GM21447 (cell line): ENCODE measurements at regions not wholly inside any gene's neighbourhood (a gene's known extent, or its start where the extent isn't known, plus 50 kb on each side); places are given as distances from the start of the nearest gene placed in this dataset.

Source experiments
- ATAC-seq: cut with Tn5 transposase; IDR thresholded peaks from one replicate; pipeline ENCODE4 v1.9.1; 2021; ENCODE audit not compliant: unreplicated experiment

DNA sequence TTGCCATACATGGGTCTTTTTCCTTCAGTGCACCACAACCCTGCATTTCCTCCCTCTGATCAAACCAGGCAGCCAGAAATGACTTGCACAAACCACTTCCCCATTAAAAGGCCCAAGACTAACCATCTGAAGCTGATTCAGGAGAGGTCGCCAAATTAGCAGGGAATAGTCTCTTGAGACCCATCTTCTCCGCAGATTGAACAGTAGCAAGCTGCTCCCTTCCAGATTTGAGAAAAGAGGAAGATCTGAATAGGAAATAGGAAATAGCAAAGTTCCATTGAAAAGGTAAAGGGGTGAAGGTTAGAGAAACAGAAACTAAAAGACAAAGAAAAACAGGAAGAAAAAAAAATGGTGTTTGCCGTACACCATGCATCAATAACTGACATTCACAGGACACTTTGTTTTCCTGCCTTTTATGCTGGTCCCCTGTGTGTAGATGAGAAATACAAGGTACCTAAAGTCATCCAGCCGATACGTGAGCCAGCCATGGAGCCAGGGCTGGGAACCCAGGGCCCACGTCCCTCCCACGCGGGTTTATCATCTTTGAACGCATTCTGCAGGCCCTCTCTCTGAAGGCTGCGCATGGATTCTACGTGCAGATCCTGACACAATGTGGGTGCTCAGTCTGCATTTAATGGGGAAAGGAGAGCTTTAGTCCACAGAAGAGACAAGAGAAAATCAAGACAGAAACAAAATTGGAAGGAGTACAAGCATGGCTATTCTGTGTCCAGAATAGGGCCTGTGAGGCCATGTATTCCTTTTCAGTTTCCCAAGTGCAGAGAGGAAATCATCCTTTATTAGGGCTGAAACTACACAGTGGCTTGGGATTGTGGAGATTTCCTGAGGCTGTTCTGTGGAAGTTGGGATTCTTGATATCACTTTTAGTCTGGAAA, 268.4 kb upstream of the NPVF start:
- peak; percentile 83 for ATAC-seq

DNA sequence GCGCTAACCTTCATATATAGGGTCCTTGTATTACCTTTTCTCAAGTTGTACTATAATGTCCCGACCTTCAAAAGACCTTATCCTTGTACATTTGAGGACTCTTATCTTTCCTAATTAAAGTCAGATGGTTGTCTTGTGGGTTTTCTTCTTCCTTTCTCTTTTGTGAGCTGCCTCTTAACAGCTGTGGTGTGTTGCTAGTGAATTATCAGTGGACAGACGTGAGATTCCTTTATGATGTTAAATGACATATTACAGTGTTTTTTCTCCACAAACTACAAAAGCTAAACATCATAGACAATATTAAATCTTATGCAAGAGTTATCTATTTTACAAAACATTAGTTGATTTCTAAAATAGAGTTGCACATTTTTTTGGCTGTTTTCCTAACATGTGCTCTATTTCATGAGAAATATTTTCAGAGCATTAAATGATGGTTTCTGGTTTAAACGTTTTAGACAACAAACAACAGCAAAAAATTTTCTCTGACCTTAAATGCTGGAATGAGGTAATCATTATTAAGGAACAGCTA, 272.2 kb upstream of the NPVF start:
- no peak for ATAC-seq

DNA sequence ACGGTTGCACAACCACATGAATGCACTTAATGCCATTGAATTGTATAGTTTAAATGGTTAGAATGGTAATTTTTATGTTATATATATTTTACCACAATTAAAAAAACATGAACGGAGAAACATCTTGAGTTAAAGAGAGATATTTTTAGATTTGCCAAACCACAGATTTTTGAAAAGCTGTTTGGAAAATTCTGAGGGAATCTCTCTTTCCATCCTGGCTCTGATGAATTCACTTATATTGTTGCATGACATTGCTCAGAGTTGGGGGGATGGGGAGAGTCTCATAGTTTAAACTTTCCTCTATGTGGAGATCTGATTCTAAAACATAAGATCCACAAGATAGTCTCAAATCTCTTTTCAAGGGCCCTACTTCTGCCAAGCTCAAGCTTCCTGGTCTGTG, 275.0 kb upstream of the NPVF start:
- no peak for ATAC-seq

DNA sequence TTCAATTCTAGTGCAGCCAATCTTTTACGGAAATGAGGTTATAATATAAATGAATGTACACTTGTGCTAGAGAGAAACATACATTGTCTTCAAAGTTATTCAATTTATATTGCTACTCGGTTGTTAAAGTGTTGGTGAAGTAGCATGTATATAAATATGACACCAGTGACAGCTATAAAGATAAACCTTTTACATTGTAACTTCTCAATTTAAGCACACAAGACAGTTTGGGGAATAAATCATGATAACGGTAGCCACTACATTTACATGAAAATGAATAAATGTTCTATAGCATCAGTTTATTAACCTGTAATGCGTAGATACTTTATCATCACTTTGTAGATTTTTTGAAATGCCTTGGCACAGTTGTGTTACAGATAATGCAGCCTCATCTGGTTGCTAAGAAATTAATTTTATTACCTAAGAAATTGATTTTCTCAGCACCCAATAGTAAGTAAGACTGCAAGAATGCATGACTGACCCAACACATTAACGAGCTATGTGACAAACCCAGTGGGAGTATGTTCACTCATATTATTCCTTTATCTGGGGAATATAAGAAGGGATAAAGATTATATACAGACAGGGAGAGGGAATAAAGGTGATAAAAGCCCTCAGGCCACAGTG, 283.9 kb upstream of the NPVF start:
- no peak for ATAC-seq

DNA sequence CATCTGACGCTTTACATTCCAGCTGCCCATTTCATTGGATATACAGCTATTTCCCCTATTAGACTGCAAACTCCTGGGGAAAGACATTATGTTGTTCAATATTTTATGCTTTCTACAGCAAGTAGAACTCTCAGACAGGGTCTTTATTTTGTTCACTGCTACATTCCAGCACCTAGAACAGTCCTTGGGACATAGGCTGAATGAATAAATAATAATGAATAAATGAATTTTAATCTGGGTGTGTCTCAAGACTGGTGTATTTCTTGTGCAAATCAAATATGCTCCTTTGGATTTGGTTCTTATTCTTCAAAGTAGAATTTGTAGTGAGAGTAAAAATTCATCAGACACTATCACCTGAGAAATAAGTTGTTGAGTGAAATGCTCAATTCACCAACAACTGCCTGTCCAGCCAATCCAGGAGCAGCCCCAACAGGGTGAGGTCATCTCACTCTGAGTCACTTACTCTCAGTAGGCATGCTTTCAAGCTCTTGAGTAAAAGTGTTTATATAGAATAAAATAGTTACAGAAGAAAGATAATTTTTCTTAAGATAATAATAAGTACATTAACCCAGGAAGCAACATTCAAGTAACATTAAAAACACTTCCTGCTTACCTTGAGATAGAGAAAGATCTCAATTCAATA, 287.5 kb upstream of the NPVF start:
- no peak for ATAC-seq

DNA sequence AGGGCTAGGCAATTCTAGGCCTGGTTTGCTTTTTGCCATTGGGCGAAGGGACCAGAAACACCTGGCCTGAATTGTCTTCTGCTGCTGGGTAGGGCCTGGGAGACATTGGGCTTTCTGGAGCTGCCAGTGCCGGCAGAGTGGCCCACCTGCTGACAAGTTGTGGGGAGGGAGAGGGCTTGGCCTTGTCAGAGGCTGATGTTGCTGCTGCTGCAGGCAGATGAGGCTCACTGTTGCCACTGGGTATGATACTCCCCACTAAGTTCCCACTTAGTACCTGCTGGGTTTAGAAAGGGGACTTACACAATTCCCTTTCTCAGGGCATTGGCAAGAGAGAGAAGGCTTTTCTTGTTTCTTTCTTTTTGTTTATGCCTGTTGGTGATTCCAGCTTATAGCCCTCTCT, 289.6 kb upstream of the NPVF start:
- ATAC-seq: no peak

DNA sequence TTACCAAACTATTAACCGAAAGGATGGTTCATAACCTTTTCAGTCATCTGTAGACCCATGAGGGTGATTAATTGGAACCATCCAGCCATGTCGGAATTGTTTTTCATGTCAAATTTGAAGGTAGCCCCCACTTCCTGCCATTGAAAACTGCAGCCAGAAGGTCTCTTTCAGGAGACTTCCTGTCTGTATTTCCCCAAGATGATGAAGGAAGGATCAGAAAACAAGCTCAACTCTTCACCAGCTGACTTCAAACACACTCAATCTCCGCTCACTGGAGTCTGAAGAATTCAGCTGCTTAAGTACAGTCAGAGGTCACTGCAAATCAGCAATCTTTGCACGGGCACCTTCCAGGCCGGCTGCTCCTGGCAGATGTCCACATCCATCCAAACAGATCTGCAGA, 291.7 kb upstream of the NPVF start:
- no peak for ATAC-seq

DNA sequence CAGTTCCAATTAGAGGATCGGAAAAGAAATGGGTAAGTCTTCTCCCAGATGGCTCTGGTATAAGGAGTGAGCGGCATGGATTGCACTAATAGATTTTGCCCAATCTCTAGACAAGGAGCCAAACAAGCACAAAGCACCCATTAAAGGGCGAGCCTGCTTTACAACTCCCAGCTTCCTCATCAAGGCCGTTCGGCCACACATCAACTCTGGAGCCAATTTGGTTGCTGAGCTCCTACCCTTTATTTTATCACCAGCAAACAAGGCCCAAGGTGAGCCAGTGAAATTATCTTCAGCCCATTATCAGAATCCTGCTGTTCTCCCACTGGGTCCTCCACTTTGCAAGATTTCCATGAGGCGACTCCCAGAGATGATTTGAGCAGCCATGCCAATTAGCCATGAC, 292.2 kb upstream of the NPVF start:
- no peak for ATAC-seq

DNA sequence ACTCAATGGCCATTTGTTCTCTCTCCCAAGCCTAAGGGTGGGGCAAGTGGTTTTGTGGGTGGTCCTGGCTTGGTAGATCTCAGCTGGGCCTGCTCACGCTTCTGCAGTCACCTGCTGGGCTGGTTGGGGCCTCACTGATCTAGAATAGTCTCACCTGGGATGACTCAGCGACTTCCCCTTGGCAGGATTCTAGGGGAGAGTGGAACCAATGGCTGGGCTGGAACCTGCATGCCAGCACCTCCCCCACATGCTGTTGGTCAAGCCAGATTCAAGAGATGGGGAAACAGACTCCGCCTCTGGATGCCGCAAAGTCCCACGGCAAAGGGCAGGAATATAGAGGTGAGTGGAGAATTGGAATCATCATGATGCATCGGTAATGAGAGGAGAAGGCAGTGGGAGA, 292.9 kb upstream of the NPVF start:
- no peak for ATAC-seq

DNA sequence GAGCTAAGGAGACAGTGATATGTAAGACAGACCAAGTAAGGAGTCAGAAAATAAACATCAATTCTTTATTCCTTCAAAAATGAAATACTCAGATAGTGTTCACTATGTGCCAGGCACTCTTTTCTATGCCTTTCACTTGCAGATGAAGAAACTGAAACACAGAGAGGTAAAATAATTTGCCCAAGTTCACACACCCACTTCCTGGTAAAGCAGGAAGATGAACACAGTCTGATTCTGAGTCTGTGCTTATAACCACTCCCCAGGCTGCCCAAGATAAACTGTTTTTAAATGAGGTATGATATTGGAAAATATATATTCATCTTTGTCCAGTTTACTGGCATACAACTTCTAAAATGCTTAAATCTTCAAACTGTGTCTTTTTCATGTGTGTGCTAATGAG, 294.4 kb upstream of the NPVF start:
- no peak for ATAC-seq

DNA sequence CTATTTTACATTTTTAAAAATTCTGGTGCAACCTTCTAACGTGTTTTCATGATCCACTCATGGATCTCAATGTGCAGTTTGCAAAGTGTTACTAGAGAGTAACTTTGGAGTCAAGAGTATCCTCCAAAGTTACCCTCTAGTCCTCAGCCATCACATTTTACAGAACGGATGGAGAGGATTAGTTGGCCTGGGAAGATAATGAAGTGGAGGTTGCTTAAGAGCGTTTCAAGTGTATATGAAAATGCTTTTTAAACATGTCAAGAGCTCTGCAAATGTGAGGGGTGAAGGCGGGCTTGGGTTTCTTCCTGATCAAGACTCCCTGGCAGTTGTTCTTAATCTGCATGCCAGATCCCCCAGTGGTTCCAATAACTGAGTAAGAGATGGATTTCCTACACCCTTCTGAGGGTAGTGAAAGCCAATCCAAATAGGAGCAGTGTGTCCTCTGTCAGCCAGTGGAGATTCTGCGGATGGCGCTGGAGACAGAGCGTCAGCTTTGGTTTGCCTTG, 299.4 kb upstream of the NPVF start:
- ATAC-seq: no peak

DNA sequence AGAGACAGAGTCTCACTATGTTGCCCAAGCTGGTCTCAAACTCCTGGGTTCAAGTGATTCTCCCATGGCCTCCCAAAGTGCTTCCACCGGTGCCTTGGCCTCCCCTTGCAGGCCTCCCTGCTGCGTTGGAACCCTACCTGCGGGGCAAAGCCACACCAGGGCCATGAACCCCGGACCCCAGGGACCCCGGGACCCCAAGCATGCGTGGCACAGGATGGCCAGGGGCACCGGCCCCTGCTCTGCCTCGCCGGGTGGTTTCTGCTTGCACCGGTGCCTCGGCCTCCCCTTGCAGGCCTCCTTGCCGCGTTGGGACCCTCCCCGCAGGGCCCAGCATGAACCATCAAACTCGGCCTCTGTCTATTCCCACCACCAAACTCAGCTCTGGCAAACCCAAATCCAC, 301.0 kb upstream of the NPVF start:
- no peak for ATAC-seq

DNA sequence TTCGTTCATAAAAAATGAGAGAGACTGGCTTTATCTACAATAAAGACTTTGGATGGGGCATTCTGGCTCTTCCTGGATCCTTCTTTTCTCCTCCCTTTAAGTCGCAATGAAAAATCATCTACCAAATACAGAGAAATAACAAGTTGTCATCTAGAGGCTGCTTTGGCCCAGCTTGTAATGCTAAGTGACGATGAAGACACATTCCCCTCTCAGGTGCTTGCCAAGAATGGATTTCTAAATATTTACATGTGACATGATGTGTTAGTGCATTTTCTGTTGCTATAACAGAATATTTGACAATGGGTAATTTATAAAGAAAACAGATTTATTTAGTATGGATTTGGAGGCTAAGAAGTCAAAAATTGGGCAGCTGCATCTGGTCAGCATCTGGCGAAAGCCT, 308.6 kb upstream of the NPVF start:
- ATAC-seq: no peak

DNA sequence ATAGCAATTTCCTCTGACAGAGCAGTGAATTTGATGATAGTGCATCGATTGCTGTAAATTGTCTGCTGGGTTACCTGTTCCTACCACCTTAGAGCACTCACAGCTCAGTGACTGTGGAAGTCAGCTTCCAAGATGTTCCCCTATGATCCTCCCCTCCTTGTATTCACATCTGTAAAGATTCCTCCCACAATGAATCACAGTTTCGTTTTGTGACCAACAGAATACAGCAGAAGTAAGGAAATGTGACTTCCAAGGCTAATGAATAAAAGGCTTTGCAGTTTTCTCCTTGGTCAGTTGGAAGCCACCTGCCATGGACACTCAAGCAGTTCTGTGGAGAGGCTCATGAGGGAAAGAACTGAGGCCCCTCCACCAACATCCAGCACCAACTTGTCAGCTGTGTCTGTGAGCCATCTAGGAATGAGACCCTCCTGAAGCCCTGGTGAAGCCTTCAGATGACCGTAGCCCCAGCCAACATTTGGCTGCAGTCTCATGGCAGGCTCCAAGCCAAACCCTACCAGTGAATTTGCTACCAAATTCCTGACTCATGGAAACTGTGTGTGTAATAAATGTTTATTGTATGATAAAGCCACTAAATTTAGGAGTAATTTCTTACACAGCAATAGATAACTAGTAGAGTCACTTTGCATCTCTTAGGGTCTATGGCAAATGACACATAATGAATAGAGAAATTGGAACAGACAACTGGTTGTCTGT, 309.5 kb upstream of the NPVF start:
- no peak for ATAC-seq

DNA sequence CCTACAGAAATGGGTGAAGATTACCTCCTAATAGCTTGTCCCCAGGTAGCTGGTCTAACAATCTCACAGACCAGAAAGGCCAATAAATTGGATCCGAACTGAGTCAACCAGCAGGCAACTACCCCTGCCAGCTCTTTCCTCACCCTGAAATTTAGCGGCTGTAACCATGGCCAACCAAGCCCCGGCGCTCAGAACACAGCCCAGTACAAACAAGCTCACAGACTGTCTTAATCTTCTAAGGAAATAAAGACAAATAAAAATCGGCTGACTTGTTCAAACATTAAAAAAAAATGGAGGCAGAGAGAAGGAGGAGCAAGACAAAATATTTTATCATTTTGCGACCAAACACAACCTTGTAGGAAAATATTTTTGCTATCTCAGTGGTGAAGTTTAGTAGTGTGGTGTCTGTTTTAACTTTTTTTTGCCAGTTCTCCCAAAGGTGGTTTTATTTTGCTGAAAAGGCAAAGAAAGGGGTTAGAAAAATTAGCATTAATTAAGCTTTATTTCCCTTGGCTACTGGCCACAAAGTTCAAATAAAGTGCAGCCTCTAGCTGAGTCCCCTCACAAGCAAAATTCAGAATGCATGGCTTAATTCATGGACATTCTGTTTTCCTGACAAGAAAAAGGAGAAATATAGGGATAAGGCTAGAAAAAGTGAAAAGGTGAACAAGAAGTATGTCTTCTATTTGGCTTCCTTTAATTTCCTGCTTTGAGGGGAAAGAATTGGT, 313.0 kb upstream of the NPVF start:
- no peak for ATAC-seq

DNA sequence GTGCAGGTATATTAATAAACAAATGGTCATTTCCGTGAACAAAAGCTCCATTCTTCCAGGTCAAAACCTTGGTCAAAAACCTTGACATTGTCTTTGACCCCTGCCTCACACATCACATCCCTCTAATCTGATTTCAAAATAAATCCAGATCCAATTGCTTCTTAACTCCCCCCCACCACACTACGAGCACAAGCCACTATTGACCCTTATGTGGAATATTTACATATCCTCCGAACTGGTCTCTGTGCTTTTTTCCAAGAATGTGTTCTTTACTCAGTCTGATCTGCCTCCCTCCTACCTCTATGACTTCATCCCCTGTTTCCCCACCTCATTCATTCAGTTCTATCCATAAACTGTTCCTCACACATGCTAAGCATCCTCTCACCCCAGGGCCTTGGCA, 313.6 kb upstream of the NPVF start:
- ATAC-seq: no peak

DNA sequence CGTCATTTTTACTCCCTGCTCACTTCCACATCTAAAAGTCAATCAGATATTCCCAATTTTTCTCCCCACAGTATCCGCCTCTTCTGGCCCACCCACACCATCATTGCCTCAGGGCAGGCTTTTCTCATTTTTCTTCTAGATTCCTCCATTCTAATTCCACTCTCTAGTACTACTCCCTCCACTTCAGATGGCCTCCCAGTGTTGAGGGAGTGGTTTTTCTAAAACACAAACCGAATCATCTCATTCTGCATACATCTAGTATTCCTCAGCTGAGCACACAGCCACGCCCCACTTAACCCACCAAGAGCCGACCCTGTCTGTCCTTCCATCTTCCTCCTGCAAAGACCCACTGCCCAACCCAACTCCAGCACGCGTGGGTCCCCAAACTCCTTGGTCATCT, 314.9 kb upstream of the NPVF start:
- ATAC-seq: no peak

DNA sequence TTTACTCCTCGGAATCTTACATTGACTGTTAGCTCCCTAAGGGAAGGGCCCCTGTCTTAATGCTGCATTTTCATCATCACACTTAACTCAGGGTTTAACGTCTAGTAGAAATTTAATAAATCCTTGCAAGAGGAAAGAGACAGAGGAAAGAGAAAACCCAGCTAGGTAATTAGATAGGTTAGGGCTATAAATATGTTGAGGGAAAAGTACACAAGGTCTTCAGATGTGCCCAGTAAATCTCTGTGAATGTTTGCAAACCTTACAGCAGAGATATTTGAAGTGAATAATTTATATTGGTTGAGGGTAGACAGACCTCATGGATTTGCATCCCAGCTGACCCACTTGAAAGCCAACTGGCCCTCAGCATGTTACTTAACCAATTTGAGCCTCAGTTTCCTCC, 315.5 kb upstream of the NPVF start:
- ATAC-seq: no peak

DNA sequence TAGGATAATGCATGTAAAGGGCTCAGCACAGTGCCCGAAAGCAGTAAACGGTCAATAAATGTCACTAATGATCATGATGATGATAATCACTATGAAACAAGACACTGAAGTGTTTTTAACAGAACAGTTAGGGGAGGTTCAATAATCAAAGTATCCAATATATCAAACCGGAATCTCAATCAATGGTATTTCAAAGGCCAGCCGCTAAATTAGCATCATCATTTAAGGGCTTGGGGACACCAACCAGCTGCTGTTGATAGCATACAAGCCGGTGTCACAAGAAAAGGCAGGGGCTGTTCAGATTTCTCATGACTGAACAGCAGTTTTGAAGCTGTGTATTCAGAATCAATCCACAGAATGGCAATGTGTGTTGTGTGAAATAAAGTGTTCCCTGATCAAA, 316.0 kb upstream of the NPVF start:
- no peak for ATAC-seq
